Suprapubic skin (tissue), 4 donors: ENCODE measurements at regions not wholly inside any gene's neighbourhood (a gene's known extent, or its start where the extent isn't known, plus 50 kb on each side); places are given as distances from the start of the nearest gene placed in this dataset.
A peak's percentile ranks its signal among the peaks of the same experiment; 100 is the strongest.

Experiments used
- DNase-seq, 2 donors: peaks; one replicate each; pipeline ENCODE4 v3.0.0-alpha.2; 2019; ENCODE audit warnings: low spot score in 2 of 2
- H3K27ac ChIP-seq: fragments of 200-600 bp; sonication (generic); one replicate; pipeline ENCODE4 v1.5.1; 2019
- H3K27me3 ChIP-seq: fragments of 200-600 bp; sonication (generic); one replicate; pipeline ENCODE4 v1.5.1; 2019
- H3K36me3 ChIP-seq: fragments of 200-600 bp; sonication (generic); one replicate; pipeline ENCODE4 v1.5.1; 2019
- H3K4me1 ChIP-seq: fragments of 200-600 bp; sonication (generic); one replicate; pipeline ENCODE4 v1.5.1; 2019
- H3K4me3 ChIP-seq: fragments of 200-600 bp; sonication (generic); one replicate; pipeline ENCODE4 v1.5.1; 2019; ENCODE audit warnings: mild to moderate bottlenecking
- H3K9me3 ChIP-seq: fragments of 200-600 bp; sonication (generic); one replicate; pipeline ENCODE4 v1.5.1; 2019
- EP300 ChIP-seq: sonication (generic); formaldehyde crosslinking; IDR thresholded peaks from one replicate; pipeline ENCODE4 v1.6.1; 2017; ENCODE audit warnings: antibody characterized with exemption
- POLR2A ChIP-seq, 2 donors: fragments of 450-650 bp; IDR thresholded peaks; one replicate each; pipeline ENCODE4 v1.6.1; 2017; ENCODE audit warnings: antibody characterized with exemption in 2 of 2, mild to moderate bottlenecking in 2 of 2, moderate library complexity in 2 of 2
- POLR2AphosphoS5 ChIP-seq, 3 donors: sonication (generic); formaldehyde crosslinking; IDR thresholded peaks; one replicate each; pipeline ENCODE4 v1.6.1; 2017; ENCODE audit warnings: antibody characterized with exemption in 3 of 3
- WGBS: methylation state at CpG from one replicate; pipeline ENCODE4 v1.1.5; 2018; 5-methylcytosine and 5-hydroxymethylcytosine counted together
- TF ChIP-seq, protein P1 (sequence below), 2 donors: fragments of 200-600 bp in 1 of 2; fragments of 450-650 bp in 1 of 2; sonication (generic) in 1 of 2; IDR thresholded peaks; one replicate each; pipeline ENCODE4 v1.5.1; 2016 to 2019; ENCODE audit warnings: antibody characterized with exemption in 2 of 2, mild to moderate bottlenecking in 1 of 2, moderate library complexity in 1 of 2

DNA sequence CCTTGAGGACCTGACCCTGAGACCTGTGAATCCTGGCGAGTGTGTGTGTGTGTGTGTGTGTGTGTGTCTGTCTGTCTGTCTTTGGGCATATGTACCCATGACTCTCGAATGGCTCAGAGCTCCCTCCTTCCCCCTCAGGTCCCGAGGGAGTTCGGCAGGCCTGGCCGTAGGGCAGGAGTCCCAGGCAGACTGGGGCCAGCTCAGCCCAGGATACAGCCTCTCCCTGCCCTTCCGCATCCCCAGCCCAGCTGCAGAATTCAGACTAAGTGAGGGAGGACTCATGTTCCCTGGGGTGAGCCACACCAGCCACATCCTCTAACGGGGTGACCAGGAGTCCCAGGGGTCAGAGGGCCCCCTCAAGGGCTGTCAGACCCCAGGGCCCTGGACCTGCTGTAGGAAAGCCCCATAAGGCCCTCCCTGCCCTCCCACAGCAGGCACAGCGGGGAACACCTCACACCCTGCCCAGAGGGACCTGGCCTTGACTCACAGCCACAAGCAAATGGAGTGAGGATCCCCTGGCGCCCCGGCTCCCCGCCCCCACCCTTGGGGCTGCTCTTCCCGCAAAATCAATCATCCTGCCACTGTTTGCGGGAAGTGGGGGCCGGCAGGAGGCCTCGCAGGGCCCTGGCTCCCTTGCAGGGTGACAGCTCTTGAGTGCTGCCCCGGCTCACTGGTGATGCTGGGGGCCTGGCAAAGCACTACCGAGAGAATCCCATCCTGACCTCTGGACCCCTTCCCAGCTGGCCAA is 101.7 kb upstream of the CASZ1 start:
- 52% methylated on average over 2 of the region's 17 CpGs for WGBS
- no peak for TF ChIP-seq POLR2A (IDR thresholded peaks at IDR 0.05)
- TF ChIP-seq EP300: no peak
- TF ChIP-seq, protein P1, sequence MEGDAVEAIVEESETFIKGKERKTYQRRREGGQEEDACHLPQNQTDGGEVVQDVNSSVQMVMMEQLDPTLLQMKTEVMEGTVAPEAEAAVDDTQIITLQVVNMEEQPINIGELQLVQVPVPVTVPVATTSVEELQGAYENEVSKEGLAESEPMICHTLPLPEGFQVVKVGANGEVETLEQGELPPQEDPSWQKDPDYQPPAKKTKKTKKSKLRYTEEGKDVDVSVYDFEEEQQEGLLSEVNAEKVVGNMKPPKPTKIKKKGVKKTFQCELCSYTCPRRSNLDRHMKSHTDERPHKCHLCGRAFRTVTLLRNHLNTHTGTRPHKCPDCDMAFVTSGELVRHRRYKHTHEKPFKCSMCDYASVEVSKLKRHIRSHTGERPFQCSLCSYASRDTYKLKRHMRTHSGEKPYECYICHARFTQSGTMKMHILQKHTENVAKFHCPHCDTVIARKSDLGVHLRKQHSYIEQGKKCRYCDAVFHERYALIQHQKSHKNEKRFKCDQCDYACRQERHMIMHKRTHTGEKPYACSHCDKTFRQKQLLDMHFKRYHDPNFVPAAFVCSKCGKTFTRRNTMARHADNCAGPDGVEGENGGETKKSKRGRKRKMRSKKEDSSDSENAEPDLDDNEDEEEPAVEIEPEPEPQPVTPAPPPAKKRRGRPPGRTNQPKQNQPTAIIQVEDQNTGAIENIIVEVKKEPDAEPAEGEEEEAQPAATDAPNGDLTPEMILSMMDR (IDR thresholded peaks at IDR 0.05): no peak
- TF ChIP-seq POLR2AphosphoS5 (IDR thresholded peaks at IDR 0.05): no peak
- no peak for DNase-seq
- peak overlapping the region; percentile 91 for H3K27ac ChIP-seq
- peaks cover 24% of the 10 kb centered on the region for H3K27me3 ChIP-seq
- H3K9me3 ChIP-seq: no peaks in the 10 kb centered on the region
- H3K4me1 ChIP-seq: peaks cover 47% of the 10 kb centered on the region
- no peak overlapping the region for H3K4me3 ChIP-seq
- H3K36me3 ChIP-seq: no peaks in the 10 kb centered on the region

DNA sequence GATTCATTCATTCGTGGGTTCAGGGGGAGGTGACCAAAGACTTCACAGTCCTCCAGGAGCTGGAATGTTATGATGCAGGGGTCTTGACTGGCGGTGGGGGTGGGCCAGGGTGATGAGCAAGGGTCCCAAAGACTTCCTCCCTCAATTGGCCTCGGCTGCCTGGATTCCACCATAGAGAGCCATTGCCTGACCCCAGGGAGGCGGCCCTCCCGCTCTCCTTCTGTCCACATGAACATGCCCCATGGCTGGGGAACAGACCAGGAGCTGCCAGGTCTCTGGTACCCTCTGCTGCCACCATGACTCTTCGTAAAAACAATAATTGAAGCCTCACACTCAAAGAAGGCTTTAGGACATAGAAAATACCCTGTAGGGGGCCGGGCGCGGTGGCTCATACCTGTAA is 102.5 kb upstream of the CASZ1 start:
- H3K4me3 ChIP-seq: no peak overlapping the region
- H3K27me3 ChIP-seq: peaks cover 24% of the 10 kb centered on the region
- H3K4me1 ChIP-seq: peaks cover 53% of the 10 kb centered on the region
- H3K36me3 ChIP-seq: no peaks in the 10 kb centered on the region
- no peak for DNase-seq
- TF ChIP-seq POLR2A (IDR thresholded peaks at IDR 0.05) (no peak), EP300 (no peak), POLR2AphosphoS5 (IDR thresholded peaks at IDR 0.05) (no peak)
- TF ChIP-seq, protein P1 (IDR thresholded peaks at IDR 0.05): no peak
- no peaks in the 10 kb centered on the region for H3K9me3 ChIP-seq
- H3K27ac ChIP-seq: peak overlapping the region; percentile 91
- WGBS: 84% methylated on average over 8 of the region's 9 CpGs

DNA sequence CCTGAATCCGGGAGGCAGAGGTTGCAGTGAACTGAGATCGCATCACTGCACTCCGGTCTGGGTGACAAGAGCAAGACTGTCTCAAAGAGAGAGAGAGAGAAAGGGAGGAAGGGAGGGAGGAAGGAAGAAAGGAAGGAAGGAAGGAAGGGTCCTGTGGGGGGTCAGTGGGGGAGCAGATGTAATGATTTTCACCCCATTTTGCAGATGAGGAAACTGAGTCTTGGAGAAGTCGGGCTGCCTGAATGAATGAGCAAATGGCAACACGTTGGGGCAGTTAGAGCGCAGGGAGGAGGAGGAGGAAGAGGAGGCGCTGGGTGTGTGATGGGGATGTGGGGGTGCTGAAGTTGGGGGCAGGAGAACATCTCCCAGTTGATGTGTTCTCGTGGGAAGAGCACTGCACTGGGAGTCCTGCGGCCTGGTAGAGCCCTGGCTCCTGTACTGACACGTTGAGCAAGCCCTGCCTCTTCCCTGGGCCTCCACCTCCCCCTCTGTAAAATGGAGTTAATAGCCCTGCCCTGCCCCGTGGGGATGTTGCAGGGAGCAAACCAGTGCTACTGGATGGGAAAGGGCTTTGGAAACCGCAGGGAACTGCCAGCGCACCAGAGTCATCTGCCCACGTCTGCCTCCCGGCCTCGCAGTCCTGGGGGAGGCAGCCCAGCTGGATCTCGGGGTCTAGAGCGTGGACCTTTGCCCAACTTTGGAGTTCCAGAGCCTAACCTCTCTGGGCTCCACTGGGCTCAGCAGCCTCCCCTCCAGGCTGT is 103.2 kb upstream of the CASZ1 start:
- peak in 1 of 3 donors; percentile 22 for TF ChIP-seq POLR2AphosphoS5 (IDR thresholded peaks at IDR 0.05)
- TF ChIP-seq, protein P1 (IDR thresholded peaks at IDR 0.05): no peak
- no peak for TF ChIP-seq EP300
- H3K4me1 ChIP-seq: peaks cover 58% of the 10 kb centered on the region
- H3K9me3 ChIP-seq: no peaks in the 10 kb centered on the region
- peak in 1 of 2 donors; percentile 59 for DNase-seq
- 56% methylated on average over 11 of the region's 18 CpGs for WGBS
- peak overlapping the region; percentile 33 for H3K4me3 ChIP-seq
- peak overlapping the region; percentile 91 for H3K27ac ChIP-seq
- peaks cover 20% of the 10 kb centered on the region for H3K27me3 ChIP-seq
- no peaks in the 10 kb centered on the region for H3K36me3 ChIP-seq

DNA sequence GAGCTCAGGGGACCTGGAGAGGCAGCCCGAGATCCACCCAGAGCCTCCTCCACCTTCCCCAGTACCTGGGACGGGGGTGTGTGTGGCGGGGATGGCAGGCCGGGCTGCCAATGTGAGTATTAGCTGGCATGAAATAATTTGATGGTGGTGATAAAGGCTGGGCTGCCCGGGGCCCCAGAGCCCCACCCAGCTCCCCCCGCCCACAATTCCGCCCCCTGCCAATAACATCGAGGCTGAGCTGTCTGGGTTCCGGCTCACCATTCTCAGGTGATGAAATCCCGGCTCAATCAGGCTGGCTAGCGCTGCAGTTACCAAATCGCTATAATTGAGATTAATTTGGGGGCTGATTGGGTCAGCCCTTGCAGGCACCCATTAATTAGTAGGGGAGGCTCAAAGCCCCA is 103.8 kb upstream of the CASZ1 start:
- peak overlapping the region; percentile 91 for H3K27ac ChIP-seq
- peaks cover 58% of the 10 kb centered on the region for H3K4me1 ChIP-seq
- H3K27me3 ChIP-seq: peaks cover 20% of the 10 kb centered on the region
- DNase-seq: no peak
- TF ChIP-seq, protein P1 (IDR thresholded peaks at IDR 0.05): no peak
- TF ChIP-seq POLR2A (IDR thresholded peaks at IDR 0.05): no peak
- TF ChIP-seq POLR2AphosphoS5 (IDR thresholded peaks at IDR 0.05): no peak
- TF ChIP-seq EP300: no peak
- H3K36me3 ChIP-seq: no peaks in the 10 kb centered on the region
- no CpG with 5 or more reads among the region's 12 CpGs for WGBS
- no peaks in the 10 kb centered on the region for H3K9me3 ChIP-seq
- H3K4me3 ChIP-seq: peak overlapping the region; percentile 33

DNA sequence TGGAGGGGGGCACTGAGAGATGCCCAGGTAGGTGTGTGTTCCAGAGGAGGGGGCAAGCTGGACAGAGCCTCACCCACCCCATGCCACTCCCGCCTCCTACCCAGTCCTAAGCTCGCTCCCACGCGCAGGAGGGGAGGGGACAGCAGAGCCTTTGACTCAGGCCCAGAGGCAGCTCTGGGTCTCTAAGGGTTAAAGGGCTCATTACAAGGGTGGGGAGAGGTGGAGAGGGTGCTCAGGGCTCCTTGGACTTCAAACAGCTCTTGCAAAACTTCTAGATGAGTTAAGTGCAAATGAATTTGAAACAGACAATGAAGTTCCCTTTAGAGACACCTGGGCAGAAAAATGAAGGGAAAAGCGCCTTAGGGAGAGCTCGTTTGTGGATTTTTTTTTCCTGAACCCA is 104.2 kb upstream of the CASZ1 start:
- peak in 1 of 2 donors; percentile 60 for DNase-seq
- H3K27me3 ChIP-seq: peaks cover 20% of the 10 kb centered on the region
- no peaks in the 10 kb centered on the region for H3K36me3 ChIP-seq
- peak overlapping the region; percentile 33 for H3K4me3 ChIP-seq
- 21% methylated on average over 5 of the region's 6 CpGs for WGBS
- peak overlapping the region; percentile 91 for H3K27ac ChIP-seq
- TF ChIP-seq, protein P1 (IDR thresholded peaks at IDR 0.05): no peak
- no peak for TF ChIP-seq POLR2A (IDR thresholded peaks at IDR 0.05)
- TF ChIP-seq EP300: no peak
- no peak for TF ChIP-seq POLR2AphosphoS5 (IDR thresholded peaks at IDR 0.05)
- peaks cover 58% of the 10 kb centered on the region for H3K4me1 ChIP-seq
- no peaks in the 10 kb centered on the region for H3K9me3 ChIP-seq
